RWPE1 (cell line): ENCODE measurements at regions not wholly inside any gene's neighbourhood (a gene's known extent, or its start where the extent isn't known, plus 50 kb on each side); places are given as distances from the start of the nearest gene placed in this dataset.

Source experiments
- CTCF ChIA-PET: fragments of 350-600 bp; sonication (Branson Sonifier 250); formaldehyde crosslinking; extraction: SDS; loops from one replicate; lab custom pipeline; 2021; lab: Yijun Ruan, JAX
- POLR2A ChIA-PET: fragments of 400-600 bp; formaldehyde crosslinking; extraction: SDS; loops from one replicate; lab custom pipeline; 2020; ENCODE audit warnings: antibody characterized with exemption; ENCODE audit not compliant: low non-redundant PET; lab: Yijun Ruan, JAX
- DNase-seq: peaks from one replicate; pipeline ENCODE4 v3.0.0; 2012; ENCODE audit warnings: low spot score
- H3K27ac ChIP-seq: fragments of 450-650 bp; 2 replicates; pipeline ENCODE4 v1.5.1; 2017
- CTCF ChIP-seq: fragments of 450-650 bp; conservative IDR thresholded peaks from 2 replicates; pipeline ENCODE4 v1.5.1; 2017; ENCODE audit warnings: low read depth, mild to moderate bottlenecking

DNA sequence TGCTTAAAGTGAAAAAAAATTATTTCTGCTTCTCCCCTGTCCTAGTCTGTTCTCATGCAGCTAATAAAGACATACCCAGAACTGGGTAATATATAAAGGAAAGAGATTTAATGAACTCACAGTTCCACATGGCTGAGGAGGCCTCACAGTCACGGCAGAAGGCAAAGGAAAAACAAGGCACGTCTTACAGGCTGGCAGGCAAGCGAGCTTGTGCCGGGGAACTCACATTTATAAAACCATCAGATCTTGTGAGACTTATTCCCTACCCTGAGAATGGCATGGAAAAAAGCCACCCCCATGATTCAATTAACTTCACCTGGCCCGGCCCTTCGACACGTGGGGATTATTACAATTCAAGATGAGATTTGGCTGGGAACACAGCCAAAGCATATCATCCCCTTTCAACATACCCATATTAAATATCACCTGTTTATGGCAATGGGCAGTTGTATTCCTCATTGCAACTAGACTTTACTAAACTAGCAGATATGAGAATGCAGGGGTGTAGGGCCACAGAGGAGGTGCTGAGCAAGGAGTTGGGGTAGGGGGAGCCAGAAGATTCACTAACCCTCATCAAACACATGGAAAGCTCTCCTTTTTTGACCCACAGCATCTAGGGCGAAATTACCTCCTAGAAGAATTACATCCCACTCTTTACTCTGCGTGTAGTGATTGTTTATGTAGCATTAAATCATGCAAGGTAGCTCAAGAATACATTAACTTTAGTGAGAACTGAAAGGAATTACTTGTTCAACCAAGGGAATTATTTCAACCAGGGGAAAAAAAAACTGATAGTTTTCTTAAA lies 183.3 kb upstream of the DOK6 start:
- no peak overlapping the region for H3K27ac ChIP-seq
- CTCF ChIA-PET: no interaction called here
- no peak for TF ChIP-seq CTCF
- POLR2A ChIA-PET: no interaction called here
- DNase-seq: no peak

- H3K27ac ChIP-seq: no peak overlapping the region
- POLR2A ChIA-PET: no interaction called here
- no peak for TF ChIP-seq CTCF
- CTCF ChIA-PET: interaction anchor here (0.6 kb wide), 2 partner anchors 51 to 62 kb away, joined by 3 read pairs; no protein-coding TSS in a partner anchor
- no peak for DNase-seq
Measured at GRCh38 chr18:69220529-69220928, 180.2 kb upstream of the DOK6 start.

GRCh38 chr18:69222089-69222488 lies 178.6 kb upstream of the DOK6 start:
- DNase-seq: no peak
- H3K27ac ChIP-seq: no peak overlapping the region
- TF ChIP-seq CTCF: no peak
- CTCF ChIA-PET: no interaction called here
- POLR2A ChIA-PET: no interaction called here

DNA sequence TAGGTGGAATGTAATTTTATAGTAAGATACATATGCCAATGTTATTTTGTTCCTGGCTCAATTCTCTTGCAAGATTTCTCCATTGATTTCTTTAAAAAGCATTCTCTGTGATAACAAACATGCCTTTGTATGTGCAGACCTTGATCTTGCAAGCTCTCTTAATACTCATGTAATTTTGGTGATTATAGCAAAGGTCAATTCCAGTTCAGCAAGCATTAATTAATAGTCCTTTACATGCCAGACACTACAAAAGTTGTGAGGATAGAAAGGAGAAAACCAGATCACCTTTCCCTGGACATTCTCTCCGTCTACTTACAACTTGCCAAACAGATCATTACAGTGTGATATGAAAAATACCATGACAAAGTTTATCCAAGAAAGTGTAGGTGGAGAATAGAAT lies 173.7 kb upstream of the DOK6 start:
- POLR2A ChIA-PET: no interaction called here
- CTCF ChIA-PET: no interaction called here
- TF ChIP-seq CTCF: no peak
- no peak for DNase-seq
- no peak overlapping the region for H3K27ac ChIP-seq

- POLR2A ChIA-PET: no interaction called here
- CTCF ChIA-PET: no interaction called here
- TF ChIP-seq CTCF: no peak
- H3K27ac ChIP-seq: no peak overlapping the region
- no peak for DNase-seq
Measured at GRCh38 chr18:69230204-69230603, 170.5 kb upstream of the DOK6 start.

DNA sequence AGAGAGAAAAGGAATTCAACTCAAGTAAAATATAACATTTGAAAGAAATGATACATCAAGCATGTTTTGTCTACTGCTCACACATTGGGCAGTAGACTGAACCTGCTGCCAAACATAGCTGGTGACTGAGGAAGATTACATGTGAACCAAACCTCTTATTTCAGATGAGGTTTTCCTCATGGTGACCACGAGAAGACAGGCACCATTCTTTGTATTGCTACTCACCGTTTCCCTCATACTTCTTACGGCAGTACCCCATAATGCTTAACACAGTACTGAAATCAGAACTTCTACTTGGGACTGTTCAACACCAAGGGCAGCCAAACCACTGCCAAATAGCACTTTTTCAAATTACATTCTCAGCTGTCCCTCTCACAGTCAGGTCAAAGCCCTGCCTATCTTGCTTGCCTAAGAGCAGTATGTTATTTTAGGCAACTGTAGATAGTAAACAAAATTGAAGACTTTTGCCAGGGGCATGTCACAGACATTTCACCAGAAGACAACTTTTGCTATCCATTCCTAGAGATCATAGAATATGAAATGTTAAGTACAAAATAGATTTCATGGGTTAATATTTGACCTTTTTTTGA lies 167.1 kb upstream of the DOK6 start:
- no peak for TF ChIP-seq CTCF
- H3K27ac ChIP-seq: no peak overlapping the region
- DNase-seq: no peak
- CTCF ChIA-PET: no interaction called here
- POLR2A ChIA-PET: no interaction called here
